IPS-NIHi11 (cell line): ENCODE measurements at regions not wholly inside any gene's neighbourhood (a gene's known extent, or its start where the extent isn't known, plus 50 kb on each side); places are given as distances from the start of the nearest gene placed in this dataset.

Experiments
- DNase-seq: peaks from one replicate; pipeline ENCODE4 v3.0.0; 2012; ENCODE audit warnings: mixed read lengths, low spot score

GRCh38 chr2:8518979-8519668, 162.7 kb upstream of the ID2 start:
- no peak for DNase-seq

GRCh38 chr2:8520791-8521344, 161.0 kb upstream of the ID2 start:
- DNase-seq: no peak

GRCh38 chr2:8522687-8523086, 159.2 kb upstream of the ID2 start:
- no peak for DNase-seq

GRCh38 chr2:8524388-8524787, 157.5 kb upstream of the ID2 start:
- DNase-seq: no peak

- DNase-seq: no peak
These were observed 157.0 kb upstream of the ID2 start for GRCh38 chr2:8524823-8525222.

- no peak for DNase-seq
These were observed 156.6 kb upstream of the ID2 start for GRCh38 chr2:8525236-8525581.

- peak; percentile 76 for DNase-seq
These were observed 156.1 kb upstream of the ID2 start for GRCh38 chr2:8525582-8526402.

GRCh38 chr2:8526403-8526696, 155.5 kb upstream of the ID2 start:
- no peak for DNase-seq

GRCh38 chr2:8527031-8527430, 154.8 kb upstream of the ID2 start:
- no peak for DNase-seq

- no peak for DNase-seq
These were observed 154.2 kb upstream of the ID2 start for GRCh38 chr2:8527676-8528075.

GRCh38 chr2:8528863-8529262, 153.0 kb upstream of the ID2 start:
- DNase-seq: no peak

- DNase-seq: no peak
These were observed 152.1 kb upstream of the ID2 start for GRCh38 chr2:8529706-8530277.

GRCh38 chr2:8531481-8531880, 150.4 kb upstream of the ID2 start:
- no peak for DNase-seq

- no peak for DNase-seq
These were observed 149.4 kb upstream of the ID2 start for GRCh38 chr2:8532438-8532837.

- no peak for DNase-seq
These were observed 147.9 kb upstream of the ID2 start for GRCh38 chr2:8533923-8534322.

- DNase-seq: no peak
These were observed 147.5 kb upstream of the ID2 start for GRCh38 chr2:8534386-8534728.

- DNase-seq: peak; percentile 38
These were observed 147.0 kb upstream of the ID2 start for GRCh38 chr2:8534729-8535468.

- no peak for DNase-seq
These were observed 146.4 kb upstream of the ID2 start for GRCh38 chr2:8535469-8535795.

- no peak for DNase-seq
These were observed 145.8 kb upstream of the ID2 start for GRCh38 chr2:8535821-8536685.

GRCh38 chr2:8536686-8537561, 144.9 kb upstream of the ID2 start:
- no peak for DNase-seq
